ENCODE measurements at regions not wholly inside any gene's neighbourhood (a gene's known extent, or its start where the extent isn't known, plus 50 kb on each side); places are given as distances from the start of the nearest gene placed in this dataset.
"Not testable (repeated sequence)": the region's sequence is repeated elsewhere in the genome, so short reads cannot be mapped to it uniquely, and the experiment has no call there.

- peaks cover 8 to 18% of the 10 kb centered on the region in 2 donors for H3K27me3 Mint-ChIP-seq
- H3K9me3 Mint-ChIP-seq, result no peaks in the 10 kb centered on the region
- ATAC-seq (replicated peaks), result no peak
- DNase-seq, result no peak
- no peaks in the 10 kb centered on the region for H3K4me1 Mint-ChIP-seq
- no peak overlapping the region for H3K4me3 Mint-ChIP-seq
- no peak overlapping the region for H3K27ac Mint-ChIP-seq
- H3K36me3 Mint-ChIP-seq, result no peaks in the 10 kb centered on the region
Measured at GRCh38 chr1:5140962-5141361, 486.6 kb downstream of the AJAP1 start.

GRCh38 chr1:5140136-5140535 is 485.7 kb downstream of the AJAP1 start:
- Mint-ChIP-seq H3K27me3 (peaks cover 7 to 12% of the 10 kb centered on the region in 2 donors), H3K9me3 (no peaks in the 10 kb centered on the region), H3K36me3 (no peaks in the 10 kb centered on the region), H3K4me3 (no peak overlapping the region), H3K4me1 (no peaks in the 10 kb centered on the region), H3K27ac (no peak overlapping the region)
- DNase-seq (no peak), ATAC-seq (replicated peaks) (no peak)

GRCh38 chr1:5129746-5130355 is 475.4 kb downstream of the AJAP1 start:
- no peak for DNase-seq
- no peak for ATAC-seq (replicated peaks)
- Mint-ChIP-seq H3K4me3 (no peak overlapping the region), H3K36me3 (no peaks in the 10 kb centered on the region), H3K27ac (no peak overlapping the region), H3K9me3 (peaks cover 0 to 4% of the 10 kb centered on the region in 2 donors), H3K4me1 (no peaks in the 10 kb centered on the region), H3K27me3 (peaks cover 0 to 4% of the 10 kb centered on the region in 2 donors)

- Mint-ChIP-seq H3K27me3 (peaks cover 5 to 14% of the 10 kb centered on the region in 2 donors), H3K4me3 (no peak overlapping the region), H3K4me1 (no peaks in the 10 kb centered on the region), H3K9me3 (peaks cover 6 to 12% of the 10 kb centered on the region in 2 donors), H3K27ac (no peak overlapping the region), H3K36me3 (no peaks in the 10 kb centered on the region)
- ATAC-seq (replicated peaks) (no peak), DNase-seq (no peak)
Measured at GRCh38 chr1:5125208-5125607, 470.8 kb downstream of the AJAP1 start.

- Mint-ChIP-seq H3K4me1 (no peaks in the 10 kb centered on the region), H3K4me3 (no peak overlapping the region), H3K36me3 (no peaks in the 10 kb centered on the region), H3K9me3 (peaks cover 6 to 8% of the 10 kb centered on the region in 2 donors), H3K27me3 (peaks cover 14 to 17% of the 10 kb centered on the region in 2 donors), H3K27ac (no peak overlapping the region)
- ATAC-seq (replicated peaks) (no peak), DNase-seq (no peak)
Measured at GRCh38 chr1:5120559-5120958, 466.1 kb downstream of the AJAP1 start.

- Mint-ChIP-seq H3K27ac (no peak overlapping the region), H3K4me1 (no peaks in the 10 kb centered on the region), H3K27me3 (peaks cover 13 to 17% of the 10 kb centered on the region in 2 donors), H3K36me3 (no peaks in the 10 kb centered on the region), H3K9me3 (peaks cover 6 to 8% of the 10 kb centered on the region in 2 donors), H3K4me3 (no peak overlapping the region)
- ATAC-seq (replicated peaks) (no peak), DNase-seq (no peak)
Measured at GRCh38 chr1:5119366-5120234, 465.2 kb downstream of the AJAP1 start.

- not testable (repeated sequence) for H3K4me3 Mint-ChIP-seq; H3K36me3 Mint-ChIP-seq; H3K27ac Mint-ChIP-seq; DNase-seq; H3K4me1 Mint-ChIP-seq; H3K9me3 Mint-ChIP-seq; ATAC-seq (replicated peaks)
- peaks cover 9 to 17% of the 10 kb centered on the region in 2 donors for H3K27me3 Mint-ChIP-seq
Measured at GRCh38 chr1:5118771-5119170, 464.4 kb downstream of the AJAP1 start.

GRCh38 chr1:5118292-5118691 is 463.9 kb downstream of the AJAP1 start:
- H3K27ac Mint-ChIP-seq; DNase-seq; ATAC-seq (replicated peaks); H3K4me3 Mint-ChIP-seq; H3K9me3 Mint-ChIP-seq; H3K36me3 Mint-ChIP-seq; H3K4me1 Mint-ChIP-seq: not testable (repeated sequence)
- H3K27me3 Mint-ChIP-seq, result peaks cover 9 to 17% of the 10 kb centered on the region in 2 donors

- H3K27ac Mint-ChIP-seq, result no peak overlapping the region
- H3K9me3 Mint-ChIP-seq, result no peaks in the 10 kb centered on the region
- H3K36me3 Mint-ChIP-seq, result no peaks in the 10 kb centered on the region
- peaks cover 26 to 29% of the 10 kb centered on the region in 2 donors for H3K27me3 Mint-ChIP-seq
- ATAC-seq (replicated peaks) (no peak), DNase-seq (no peak)
- H3K4me3 Mint-ChIP-seq, result no peak overlapping the region
- no peaks in the 10 kb centered on the region for H3K4me1 Mint-ChIP-seq
Measured at GRCh38 chr1:5111581-5111980, 457.2 kb downstream of the AJAP1 start.

GRCh38 chr1:5110508-5110907 is 456.1 kb downstream of the AJAP1 start:
- Mint-ChIP-seq H3K36me3 (no peaks in the 10 kb centered on the region), H3K9me3 (no peaks in the 10 kb centered on the region), H3K4me3 (no peak overlapping the region), H3K27me3 (peaks cover 20 to 22% of the 10 kb centered on the region in 2 donors), H3K4me1 (no peaks in the 10 kb centered on the region), H3K27ac (no peak overlapping the region)
- ATAC-seq (replicated peaks) (no peak), DNase-seq (no peak)

- Mint-ChIP-seq H3K9me3 (no peaks in the 10 kb centered on the region), H3K27me3 (peaks cover 20 to 22% of the 10 kb centered on the region in 2 donors), H3K4me3 (no peak overlapping the region), H3K27ac (no peak overlapping the region), H3K4me1 (no peaks in the 10 kb centered on the region), H3K36me3 (no peaks in the 10 kb centered on the region)
- ATAC-seq (replicated peaks), result no peak
- no peak for DNase-seq
Measured at GRCh38 chr1:5109633-5110032, 455.2 kb downstream of the AJAP1 start.

- no peak overlapping the region for H3K4me3 Mint-ChIP-seq
- H3K27ac Mint-ChIP-seq, result no peak overlapping the region
- DNase-seq (no peak), ATAC-seq (replicated peaks) (no peak)
- H3K27me3 Mint-ChIP-seq, result peaks cover 20 to 22% of the 10 kb centered on the region in 2 donors
- no peaks in the 10 kb centered on the region for H3K9me3 Mint-ChIP-seq
- no peaks in the 10 kb centered on the region for H3K4me1 Mint-ChIP-seq
- H3K36me3 Mint-ChIP-seq, result no peaks in the 10 kb centered on the region
Measured at GRCh38 chr1:5108740-5109139, 454.3 kb downstream of the AJAP1 start.

GRCh38 chr1:5105744-5106143 is 451.3 kb downstream of the AJAP1 start:
- Mint-ChIP-seq H3K27ac (no peak overlapping the region), H3K27me3 (peaks cover 8 to 20% of the 10 kb centered on the region in 2 donors), H3K4me1 (no peaks in the 10 kb centered on the region), H3K4me3 (no peak overlapping the region), H3K9me3 (peaks cover 2 to 7% of the 10 kb centered on the region in 2 donors), H3K36me3 (no peaks in the 10 kb centered on the region)
- no peak for DNase-seq
- no peak for ATAC-seq (replicated peaks)

GRCh38 chr1:5099558-5099957 is 445.1 kb downstream of the AJAP1 start:
- no peaks in the 10 kb centered on the region for H3K4me1 Mint-ChIP-seq
- ATAC-seq (replicated peaks), result no peak
- no peaks in the 10 kb centered on the region for H3K36me3 Mint-ChIP-seq
- peaks cover 0 to 5% of the 10 kb centered on the region in 2 donors for H3K27me3 Mint-ChIP-seq
- H3K4me3 Mint-ChIP-seq, result no peak overlapping the region
- DNase-seq, result no peak
- peaks cover 6 to 9% of the 10 kb centered on the region in 2 donors for H3K9me3 Mint-ChIP-seq
- no peak overlapping the region for H3K27ac Mint-ChIP-seq

GRCh38 chr1:5098981-5099385 is 444.6 kb downstream of the AJAP1 start:
- no peaks in the 10 kb centered on the region for H3K36me3 Mint-ChIP-seq
- no peak for ATAC-seq (replicated peaks)
- no peak overlapping the region for H3K4me3 Mint-ChIP-seq
- no peaks in the 10 kb centered on the region for H3K4me1 Mint-ChIP-seq
- peaks cover 0 to 5% of the 10 kb centered on the region in 2 donors for H3K27me3 Mint-ChIP-seq
- H3K9me3 Mint-ChIP-seq, result peaks cover 7 to 14% of the 10 kb centered on the region in 2 donors
- DNase-seq, result no peak
- no peak overlapping the region for H3K27ac Mint-ChIP-seq

All from stimulated activated naive B cell treated with anti-CD40 and anti-IgM and Interleukin-4, amounts not matched to agents 10 μg/mL and 1 μg/mL and 100 μg/mL, for 72 hours (primary cell).